H9 (cell line): ENCODE measurements at regions not wholly inside any gene's neighbourhood (a gene's known extent, or its start where the extent isn't known, plus 50 kb on each side); places are given as distances from the start of the nearest gene placed in this dataset.

Experiments
- DNase-seq: peaks from one replicate; pipeline ENCODE4 v3.0.0-alpha.2; 2017
- H2AFZ ChIP-seq: one replicate; pipeline ENCODE4 v1.6.1; 2013; ENCODE audit warnings: mild to moderate bottlenecking, low read length, control low read depth, moderate library complexity
- H2AK5ac ChIP-seq: 2 replicates; pipeline ENCODE4 v1.6.1; 2013; ENCODE audit warnings: low read length, control low read depth, mixed read lengths; ENCODE audit not compliant: insufficient read length
- H2BK120ac ChIP-seq: one replicate; pipeline ENCODE4 v1.6.1; 2013; ENCODE audit warnings: low read depth, mild to moderate bottlenecking, low read length, control low read depth, inconsistent platforms; ENCODE audit not compliant: poor library complexity, severe bottlenecking
- H2BK12ac ChIP-seq: 2 replicates; pipeline ENCODE4 v1.6.1; 2013; ENCODE audit warnings: low read length, control low read depth, mixed read lengths, low read depth; ENCODE audit not compliant: insufficient read length
- H2BK15ac ChIP-seq: 2 replicates; pipeline ENCODE4 v1.6.1; 2013; ENCODE audit warnings: low read depth, low read length, control low read depth
- H2BK20ac ChIP-seq: one replicate; pipeline ENCODE4 v1.6.1; 2013; ENCODE audit warnings: low read depth, mild to moderate bottlenecking, low read length, control low read depth, inconsistent platforms; ENCODE audit not compliant: poor library complexity, severe bottlenecking
- H2BK5ac ChIP-seq: 2 replicates; pipeline ENCODE4 v1.6.1; 2013; ENCODE audit warnings: low read length, control low read depth, mixed read lengths; ENCODE audit not compliant: insufficient read length
- H3K14ac ChIP-seq: 2 replicates; pipeline ENCODE4 v1.6.1; 2013; ENCODE audit warnings: low read length, control low read depth; ENCODE audit not compliant: insufficient read depth
- H3K18ac ChIP-seq: 2 replicates; pipeline ENCODE4 v1.6.1; 2013; ENCODE audit warnings: low read depth, mild to moderate bottlenecking, mixed read lengths, low read length, control low read depth; ENCODE audit not compliant: insufficient read length
- H3K23ac ChIP-seq: 2 replicates; pipeline ENCODE4 v1.6.1; 2013; ENCODE audit warnings: low read length, control low read depth, mixed read lengths, low read depth; ENCODE audit not compliant: insufficient read length
- H3K23me2 ChIP-seq: 2 replicates; pipeline ENCODE4 v1.6.1; 2013; ENCODE audit warnings: low read depth, mild to moderate bottlenecking, mixed read lengths, low read length, control low read depth; ENCODE audit not compliant: insufficient read length, poor library complexity, severe bottlenecking
- H3K27ac ChIP-seq: 2 replicates; pipeline ENCODE4 v1.5.1; 2013; ENCODE audit warnings: low read length, control low read depth, mixed read lengths, low read depth; ENCODE audit not compliant: insufficient read length
- H3K27me3 ChIP-seq: 2 replicates; pipeline ENCODE4 v1.6.1; 2013; ENCODE audit warnings: low read length, control low read depth, inconsistent platforms; ENCODE audit not compliant: insufficient read depth
- H3K4ac ChIP-seq: 2 replicates; pipeline ENCODE4 v1.6.1; 2013; ENCODE audit warnings: low read depth, mild to moderate bottlenecking, control low read depth, inconsistent platforms, low read length, moderate library complexity
- H3K4me1 ChIP-seq: 2 replicates; pipeline ENCODE4 v1.6.1; 2013; ENCODE audit warnings: low read length, control low read depth, inconsistent platforms; ENCODE audit not compliant: insufficient read depth
- H3K4me2 ChIP-seq: 2 replicates; pipeline ENCODE4 v1.6.1; 2013; ENCODE audit warnings: low read length, control low read depth, mixed read lengths; ENCODE audit not compliant: insufficient read length, insufficient read depth
- H3K56ac ChIP-seq: 2 replicates; pipeline ENCODE4 v1.6.1; 2013; ENCODE audit warnings: low read depth, mild to moderate bottlenecking, mixed read lengths, low read length, control low read depth; ENCODE audit not compliant: insufficient read length
- H3K79me1 ChIP-seq: 2 replicates; pipeline ENCODE4 v1.6.1; 2013; ENCODE audit warnings: low read depth, mild to moderate bottlenecking, moderate library complexity, low read length, control low read depth, inconsistent platforms; ENCODE audit not compliant: insufficient read depth, poor library complexity, severe bottlenecking
- H3K79me2 ChIP-seq: 2 replicates; pipeline ENCODE4 v1.6.1; 2013; ENCODE audit warnings: low read length, control low read depth, inconsistent platforms; ENCODE audit not compliant: insufficient read depth
- H3K9ac ChIP-seq: 2 replicates; pipeline ENCODE4 v1.6.1; 2013; ENCODE audit warnings: low read length, control low read depth, mixed read lengths; ENCODE audit not compliant: insufficient read length; ENCODE audit errors: extremely low read depth
- H3K9me3 ChIP-seq: one replicate; pipeline ENCODE4 v1.6.1; 2013; ENCODE audit warnings: low read depth, low read length, inconsistent platforms; ENCODE audit not compliant: control insufficient read depth
- H3T11ph ChIP-seq: one replicate; pipeline ENCODE4 v1.6.1; 2013; ENCODE audit warnings: mild to moderate bottlenecking, low read length, control low read depth, inconsistent platforms
- H4K20me1 ChIP-seq: one replicate; pipeline ENCODE4 v1.6.1; 2013; ENCODE audit not compliant: control insufficient read depth, insufficient read length, insufficient read depth
- H4K5ac ChIP-seq: 2 replicates; pipeline ENCODE4 v1.6.1; 2013; ENCODE audit warnings: low read depth, mild to moderate bottlenecking, mixed read lengths, low read length, control low read depth; ENCODE audit not compliant: insufficient read length
- H4K8ac ChIP-seq: replicated peaks from 2 replicates; pipeline ENCODE4 v1.6.1; 2013; ENCODE audit warnings: low read length, control low read depth, mixed read lengths, low read depth; ENCODE audit not compliant: insufficient read length
- H4K91ac ChIP-seq: 2 replicates; pipeline ENCODE4 v1.6.1; 2013; ENCODE audit warnings: low read depth, mild to moderate bottlenecking, moderate library complexity, mixed read lengths, low read length, control low read depth; ENCODE audit not compliant: insufficient read length
- H3K27ac Mint-ChIP-seq, 3 experiments: 2 replicates in 2 of 3; 3 replicates in 1 of 3; pipeline ENCODE4 v1.8.0; 2020 to 2021; ENCODE audit warnings: mixed read lengths in 3 of 3, mild to moderate bottlenecking in 1 of 3, moderate library complexity in 1 of 3
- H3K27me3 Mint-ChIP-seq: 2 replicates; pipeline ENCODE4 v1.8.0; 2021; ENCODE audit warnings: low read depth, mild to moderate bottlenecking, moderate library complexity, mixed read lengths
- H3K36me3 Mint-ChIP-seq, 3 experiments: 2 replicates in 2 of 3; 3 replicates in 1 of 3; pipeline ENCODE4 v1.8.0; 2020 to 2021; ENCODE audit warnings: low read depth in 3 of 3, mixed read lengths in 3 of 3; ENCODE audit not compliant: insufficient read depth in 1 of 3
- H3K4me1 Mint-ChIP-seq, 2 experiments: 2 replicates each; pipeline ENCODE4 v1.8.0; 2020; ENCODE audit warnings: mixed read lengths in 2 of 2
- H3K4me3 Mint-ChIP-seq, 2 experiments: 2 replicates in 1 of 2; 3 replicates in 1 of 2; pipeline ENCODE4 v1.8.0; 2020 to 2021; ENCODE audit warnings: mild to moderate bottlenecking in 2 of 2, mixed read lengths in 2 of 2, moderate library complexity in 1 of 2
- H3K9me3 Mint-ChIP-seq, 2 experiments: 2 replicates in 1 of 2; 3 replicates in 1 of 2; pipeline ENCODE4 v1.8.0; 2020; ENCODE audit warnings: mild to moderate bottlenecking in 2 of 2, mixed read lengths in 2 of 2, moderate library complexity in 1 of 2
- CTCF ChIP-seq: fragments of 200-600 bp; sonication (generic); conservative IDR thresholded peaks from 3 replicates; pipeline ENCODE4 v1.8.0; 2021; ENCODE audit warnings: antibody characterized with exemption, mild to moderate bottlenecking
- WGBS: extraction: QIAGEN DNeasy Blood & Tissue Kit; methylation state at CpG from one replicate; pipeline ENCODE4 v1.1.7; 2013; ENCODE audit warnings: missing lambda C conversion rate, low lambda C conversion rate, mixed read lengths; ENCODE audit not compliant: insufficient read length; ENCODE audit errors: extremely low coverage; 5-methylcytosine and 5-hydroxymethylcytosine counted together

- Histone ChIP-seq H3K56ac (no peak overlapping the region), H2BK5ac (no peak overlapping the region), H4K91ac (no peak overlapping the region), H2BK12ac (no peak overlapping the region), H4K20me1 (no peaks in the 10 kb centered on the region), H3K23ac (no peak overlapping the region), H3K9ac (no peak overlapping the region), H3K18ac (no peak overlapping the region), H3T11ph (no peak overlapping the region), H2AK5ac (no peak overlapping the region), H3K79me1 (no peaks in the 10 kb centered on the region), H2BK15ac (no peak overlapping the region), H3K4me1 (no peaks in the 10 kb centered on the region; the same call in 1 of the 2 replicates), H2BK120ac (no peak overlapping the region), H3K14ac (no peak overlapping the region; the same call in 1 of the 2 replicates), H3K27ac (no peak overlapping the region), H4K5ac (no peak overlapping the region), H3K23me2 (no peaks in the 10 kb centered on the region), H3K4ac (no peak overlapping the region), H3K79me2 (no peaks in the 10 kb centered on the region), H4K8ac (no peak overlapping the region), H2BK20ac (no peak overlapping the region), H3K9me3 (no peaks in the 10 kb centered on the region), H3K4me2 (no peak overlapping the region), H3K27me3 (no peaks in the 10 kb centered on the region), H2AFZ (no peak overlapping the region)
- H3K27ac Mint-ChIP-seq, result no peak overlapping the region; a peak in 1 of 7 replicates
- DNase-seq, result no peak
- TF ChIP-seq CTCF, result no peak
- H3K4me3 Mint-ChIP-seq, result no peak overlapping the region
- peaks cover 0 to 4% (median 0%) of the 10 kb centered on the region in 3 experiments; a peak in 3 of 7 replicates for H3K36me3 Mint-ChIP-seq
- peaks cover 4% of the 10 kb centered on the region in 2 experiments; a peak in 2 of 5 replicates for H3K9me3 Mint-ChIP-seq
- H3K4me1 Mint-ChIP-seq, result peaks cover 5 to 14% of the 10 kb centered on the region in 2 experiments; a peak in 3 of 4 replicates
- no peaks in the 10 kb centered on the region; the same call in 1 of the 2 replicates for H3K27me3 Mint-ChIP-seq
- WGBS, result no CpG with 5 or more reads among the region's 5 CpGs
Observed at GRCh38 chr9:135356796-135357195, 122.8 kb upstream of the PPP1R26 start.
